IPS DF 4.7 (cell line): ENCODE measurements at regions not wholly inside any gene's neighbourhood (a gene's known extent, or its start where the extent isn't known, plus 50 kb on each side); places are given as distances from the start of the nearest gene placed in this dataset.

ENCODE experiments used
- DNase-seq: peaks from one replicate; pipeline ENCODE4 v3.0.0-alpha.2; 2013; ENCODE audit warnings: low spot score; ENCODE audit errors: extremely low read depth

- DNase-seq: no peak
These were observed 62.2 kb upstream of the WSCD2 start for GRCh38 chr12:108066583-108067577.

- DNase-seq: no peak
These were observed 59.4 kb upstream of the WSCD2 start for GRCh38 chr12:108069651-108070165.

DNA sequence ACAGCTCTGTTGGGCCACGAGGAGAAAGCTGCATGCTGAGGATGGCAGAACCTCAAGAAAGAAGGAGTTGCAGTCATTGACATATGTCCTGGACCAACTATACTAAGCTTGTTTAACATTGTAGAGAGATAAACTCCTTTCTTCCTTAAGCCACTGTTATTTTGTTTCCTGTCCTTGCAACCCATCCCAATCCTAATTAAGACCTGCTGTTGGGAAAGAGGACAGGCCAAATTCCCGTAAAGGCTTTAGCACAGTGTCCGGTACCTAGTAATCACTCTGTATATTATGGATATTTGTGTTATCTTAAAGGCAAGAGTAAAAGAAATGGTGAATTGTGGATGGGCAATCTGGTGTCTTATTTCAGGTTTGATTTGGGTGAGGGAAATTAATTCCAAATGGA, 53.5 kb upstream of the WSCD2 start:
- DNase-seq: no peak

- no peak for DNase-seq
These were observed 52.5 kb upstream of the WSCD2 start for GRCh38 chr12:108076556-108076955.

GRCh38 chr12:108078428-108078827, 50.7 kb upstream of the WSCD2 start:
- no peak for DNase-seq
